ENCODE measurements at regions not wholly inside any gene's neighbourhood (a gene's known extent, or its start where the extent isn't known, plus 50 kb on each side); places are given as distances from the start of the nearest gene placed in this dataset.

- no peak for DNase-seq (ENCODE audit: low spot score)
Measured at GRCh38 chr17:33777674-33778073, 477.4 kb upstream of the CCL2 start.

- DNase-seq (ENCODE audit: low spot score), result no peak
Measured at GRCh38 chr17:33778505-33779233, 476.4 kb upstream of the CCL2 start.

- peak; percentile 54 for DNase-seq (ENCODE audit: low spot score)
Measured at GRCh38 chr17:33779234-33779591, 475.9 kb upstream of the CCL2 start.

- no peak for DNase-seq (ENCODE audit: low spot score)
Measured at GRCh38 chr17:33785281-33785680, 469.8 kb upstream of the CCL2 start.

- no peak for DNase-seq (ENCODE audit: low spot score)
Measured at GRCh38 chr17:33786478-33786877, 468.6 kb upstream of the CCL2 start.

GRCh38 chr17:33789658-33790057 lies 465.4 kb upstream of the CCL2 start:
- no peak for DNase-seq (ENCODE audit: low spot score)

GRCh38 chr17:33797181-33797580 lies 457.9 kb upstream of the CCL2 start:
- DNase-seq (ENCODE audit: low spot score), result no peak

- DNase-seq (ENCODE audit: low spot score), result no peak
Measured at GRCh38 chr17:33798308-33798707, 456.8 kb upstream of the CCL2 start.

- DNase-seq (ENCODE audit: low spot score), result peak; percentile 7
Measured at GRCh38 chr17:33802349-33803198, 452.5 kb upstream of the CCL2 start.

GRCh38 chr17:33803199-33803685 lies 451.8 kb upstream of the CCL2 start:
- no peak for DNase-seq (ENCODE audit: low spot score)

- DNase-seq (ENCODE audit: low spot score), result no peak
Measured at GRCh38 chr17:33803686-33804085, 451.4 kb upstream of the CCL2 start.

- no peak for DNase-seq (ENCODE audit: low spot score)
Measured at GRCh38 chr17:33804401-33804800, 450.7 kb upstream of the CCL2 start.

GRCh38 chr17:33806631-33807030 lies 448.5 kb upstream of the CCL2 start:
- no peak for DNase-seq (ENCODE audit: low spot score)

- no peak for DNase-seq (ENCODE audit: low spot score)
Measured at GRCh38 chr17:33809748-33810147, 445.3 kb upstream of the CCL2 start.

- DNase-seq (ENCODE audit: low spot score), result no peak
Measured at GRCh38 chr17:33811004-33811760, 443.9 kb upstream of the CCL2 start.

GRCh38 chr17:33811984-33812577 lies 443.0 kb upstream of the CCL2 start:
- DNase-seq (ENCODE audit: low spot score), result no peak

GRCh38 chr17:33814852-33815251 lies 440.2 kb upstream of the CCL2 start:
- DNase-seq (ENCODE audit: low spot score), result no peak

- no peak for DNase-seq (ENCODE audit: low spot score)
Measured at GRCh38 chr17:33816036-33816435, 439.0 kb upstream of the CCL2 start.

- DNase-seq (ENCODE audit: low spot score), result no peak
Measured at GRCh38 chr17:33816842-33817617, 438.1 kb upstream of the CCL2 start.

GRCh38 chr17:33819539-33819938 lies 435.5 kb upstream of the CCL2 start:
- DNase-seq (ENCODE audit: low spot score), result no peak

- no peak for DNase-seq (ENCODE audit: low spot score)
Measured at GRCh38 chr17:33832262-33832661, 422.8 kb upstream of the CCL2 start.

Measured in globus pallidus (tissue), 1 donor.